DMS79 treated with DMSO at 0.1 percent for 48 hours (cell line): ENCODE measurements at regions not wholly inside any gene's neighbourhood (a gene's known extent, or its start where the extent isn't known, plus 50 kb on each side); places are given as distances from the start of the nearest gene placed in this dataset.

ENCODE experiments used
- DNase-seq: peaks from one replicate; lab custom pipeline; 2025; lab: John Stamatoyannopoulos, UW

GRCh38 chr17:77394540-77395295 is 253.9 kb downstream of the SEC14L1 start:
- DNase-seq, result no peak

GRCh38 chr17:77395501-77396048 is 254.8 kb downstream of the SEC14L1 start:
- no peak for DNase-seq

GRCh38 chr17:77396610-77397009 is 255.8 kb downstream of the SEC14L1 start:
- no peak for DNase-seq

- no peak for DNase-seq
Measured at GRCh38 chr17:77398274-77398673, 257.5 kb downstream of the SEC14L1 start.

- no peak for DNase-seq
Measured at GRCh38 chr17:77399319-77399957, 258.7 kb downstream of the SEC14L1 start.

- DNase-seq, result no peak
Measured at GRCh38 chr17:77400445-77400870, 259.7 kb downstream of the SEC14L1 start.

GRCh38 chr17:77402159-77402731 is 261.5 kb downstream of the SEC14L1 start:
- no peak for DNase-seq

- no peak for DNase-seq
Measured at GRCh38 chr17:77403854-77404253, 263.1 kb downstream of the SEC14L1 start.

- no peak for DNase-seq
Measured at GRCh38 chr17:77404812-77405581, 264.2 kb downstream of the SEC14L1 start.

GRCh38 chr17:77405867-77406732 is 265.3 kb downstream of the SEC14L1 start:
- DNase-seq, result no peak

GRCh38 chr17:77407321-77408277 is 266.8 kb downstream of the SEC14L1 start:
- no peak for DNase-seq

- DNase-seq, result no peak
Measured at GRCh38 chr17:77408284-77408683, 267.5 kb downstream of the SEC14L1 start.

GRCh38 chr17:77409282-77410161 is 268.8 kb downstream of the SEC14L1 start:
- no peak for DNase-seq

GRCh38 chr17:77410470-77410869 is 269.7 kb downstream of the SEC14L1 start:
- DNase-seq, result no peak

GRCh38 chr17:77414811-77415400 is 274.1 kb downstream of the SEC14L1 start:
- no peak for DNase-seq

GRCh38 chr17:77416105-77416713 is 275.4 kb downstream of the SEC14L1 start:
- DNase-seq, result no peak

GRCh38 chr17:77417575-77417974 is 276.8 kb downstream of the SEC14L1 start:
- DNase-seq, result no peak

GRCh38 chr17:77418609-77419008 is 277.8 kb downstream of the SEC14L1 start:
- DNase-seq, result no peak
